AG04450 (cell line): ENCODE measurements at regions not wholly inside any gene's neighbourhood (a gene's known extent, or its start where the extent isn't known, plus 50 kb on each side); places are given as distances from the start of the nearest gene placed in this dataset.
"Not testable (repeated sequence)": the region's sequence is repeated elsewhere in the genome, so short reads cannot be mapped to it uniquely, and the experiment has no call there.

ENCODE experiments used
- CTCF ChIA-PET: fragments of 300-600, 350-600 bp; formaldehyde crosslinking; extraction: SDS; loops from one replicate; lab custom pipeline; 2022; ENCODE audit warnings: antibody characterized with exemption, inconsistent platforms; lab: Charles Lee
- POLR2A ChIA-PET: fragments of 350-600 bp; formaldehyde crosslinking; extraction: SDS; loops from one replicate; lab custom pipeline; 2021; ENCODE audit warnings: antibody characterized with exemption, inconsistent platforms; lab: Yijun Ruan, JAX
- DNase-seq: peaks from one replicate; pipeline ENCODE4 v3.0.0-alpha.2; 2011; ENCODE audit warnings: low read depth, low spot score
- H3K27ac ChIP-seq: one replicate; pipeline ENCODE4 v1.5.1; 2012; ENCODE audit warnings: low read depth, low read length, control low read depth
- H3K27me3 ChIP-seq: one replicate; pipeline ENCODE4 v1.6.0; 2012; ENCODE audit warnings: low read length; ENCODE audit not compliant: control insufficient read depth, insufficient read depth
- H3K4me3 ChIP-seq: 2 replicates; pipeline ENCODE4 v1.5.1; 2011; ENCODE audit warnings: mild to moderate bottlenecking, low read depth, low read length, control low read depth
- H3K9me3 ChIP-seq: 2 replicates; pipeline ENCODE4 v1.5.1; 2012; ENCODE audit warnings: low read length; ENCODE audit not compliant: control insufficient read depth, insufficient read depth

GRCh38 chr7:63555226-63555994, 443.2 kb upstream of the ZNF722 start:
- DNase-seq, CTCF ChIA-PET, POLR2A ChIA-PET, H3K27me3 ChIP-seq, H3K4me3 ChIP-seq, H3K9me3 ChIP-seq, H3K27ac ChIP-seq: not testable (repeated sequence)

GRCh38 chr7:63556223-63556622, 442.4 kb upstream of the ZNF722 start:
- not testable (repeated sequence) for DNase-seq

DNA sequence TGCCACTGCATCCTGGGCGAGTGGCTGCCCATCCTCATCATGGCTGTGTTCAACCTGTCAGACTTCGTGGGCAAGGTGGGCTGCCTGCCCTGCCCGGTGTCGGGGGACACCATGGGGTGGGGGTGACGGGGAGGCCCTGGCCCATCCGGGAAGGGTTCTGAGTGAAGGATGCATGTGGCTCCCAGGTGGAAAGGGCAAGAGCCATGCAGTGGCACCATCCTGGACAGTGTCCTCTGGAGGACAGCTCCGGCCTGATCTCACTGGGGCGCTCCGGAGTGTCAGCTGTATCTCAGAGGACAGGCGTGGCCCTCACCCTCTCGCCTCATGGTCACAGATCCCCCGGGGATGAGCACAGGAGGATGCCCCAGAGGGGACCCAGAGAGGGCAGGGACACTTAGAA, 439.6 kb upstream of the ZNF722 start:
- H3K4me3 ChIP-seq, H3K27ac ChIP-seq, CTCF ChIA-PET, DNase-seq, H3K27me3 ChIP-seq, POLR2A ChIA-PET: not testable (repeated sequence)
- H3K9me3 ChIP-seq, result peaks cover 22% of the 10 kb centered on the region; the same call in 1 of the 2 replicates

More at GRCh38 chr7:63556223-63556622, 442.4 kb upstream of the ZNF722 start:
- CTCF ChIA-PET, POLR2A ChIA-PET, H3K4me3 ChIP-seq, H3K27me3 ChIP-seq, H3K9me3 ChIP-seq, H3K27ac ChIP-seq: not testable (repeated sequence)

GRCh38 chr7:63559826-63560465, 438.7 kb upstream of the ZNF722 start:
- DNase-seq, H3K27me3 ChIP-seq, CTCF ChIA-PET, H3K4me3 ChIP-seq, POLR2A ChIA-PET, H3K27ac ChIP-seq: not testable (repeated sequence)
- H3K9me3 ChIP-seq, result peaks cover 25% of the 10 kb centered on the region; the same call in 1 of the 2 replicates

GRCh38 chr7:63561911-63562310, 436.7 kb upstream of the ZNF722 start:
- DNase-seq, POLR2A ChIA-PET, CTCF ChIA-PET, H3K4me3 ChIP-seq, H3K27me3 ChIP-seq, H3K27ac ChIP-seq: not testable (repeated sequence)
- peaks cover 27% of the 10 kb centered on the region; the same call in 1 of the 2 replicates for H3K9me3 ChIP-seq

DNA sequence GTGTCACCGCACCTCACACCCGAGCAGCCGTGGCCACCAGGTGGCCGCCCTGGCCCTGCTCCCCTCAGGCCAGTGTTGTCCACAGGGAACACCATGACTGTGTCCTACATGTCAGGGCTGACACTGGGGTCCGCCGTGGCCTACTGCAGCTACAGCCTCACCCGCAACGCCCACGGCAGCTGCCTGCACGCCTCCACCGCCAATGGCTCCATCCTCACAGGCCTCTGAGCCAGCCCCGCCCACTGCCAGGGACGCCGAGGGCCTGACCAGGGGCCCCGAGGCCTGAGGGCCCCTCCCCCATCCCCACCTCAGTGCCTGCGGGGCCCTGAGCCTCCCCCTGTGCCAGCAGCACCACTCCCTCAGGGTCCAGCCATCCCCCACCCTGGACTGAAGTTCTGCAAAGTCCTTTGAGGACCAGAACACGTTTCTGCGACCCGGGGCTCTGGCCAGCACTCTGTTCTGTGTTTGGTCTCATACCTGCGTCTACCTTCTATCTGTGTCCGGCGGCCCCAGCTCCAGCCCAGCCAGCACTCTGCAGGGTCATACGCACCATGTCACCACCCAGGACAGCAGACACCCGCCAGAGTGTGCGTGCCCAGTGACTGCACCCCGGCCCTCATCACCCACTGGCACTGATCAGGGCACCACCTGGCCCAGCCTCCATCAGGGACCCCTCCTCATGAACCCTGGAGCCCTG, 436.1 kb upstream of the ZNF722 start:
- H3K4me3 ChIP-seq, DNase-seq, CTCF ChIA-PET, H3K27me3 ChIP-seq, H3K27ac ChIP-seq, POLR2A ChIA-PET: not testable (repeated sequence)
- H3K9me3 ChIP-seq, result peaks cover 32% of the 10 kb centered on the region

DNA sequence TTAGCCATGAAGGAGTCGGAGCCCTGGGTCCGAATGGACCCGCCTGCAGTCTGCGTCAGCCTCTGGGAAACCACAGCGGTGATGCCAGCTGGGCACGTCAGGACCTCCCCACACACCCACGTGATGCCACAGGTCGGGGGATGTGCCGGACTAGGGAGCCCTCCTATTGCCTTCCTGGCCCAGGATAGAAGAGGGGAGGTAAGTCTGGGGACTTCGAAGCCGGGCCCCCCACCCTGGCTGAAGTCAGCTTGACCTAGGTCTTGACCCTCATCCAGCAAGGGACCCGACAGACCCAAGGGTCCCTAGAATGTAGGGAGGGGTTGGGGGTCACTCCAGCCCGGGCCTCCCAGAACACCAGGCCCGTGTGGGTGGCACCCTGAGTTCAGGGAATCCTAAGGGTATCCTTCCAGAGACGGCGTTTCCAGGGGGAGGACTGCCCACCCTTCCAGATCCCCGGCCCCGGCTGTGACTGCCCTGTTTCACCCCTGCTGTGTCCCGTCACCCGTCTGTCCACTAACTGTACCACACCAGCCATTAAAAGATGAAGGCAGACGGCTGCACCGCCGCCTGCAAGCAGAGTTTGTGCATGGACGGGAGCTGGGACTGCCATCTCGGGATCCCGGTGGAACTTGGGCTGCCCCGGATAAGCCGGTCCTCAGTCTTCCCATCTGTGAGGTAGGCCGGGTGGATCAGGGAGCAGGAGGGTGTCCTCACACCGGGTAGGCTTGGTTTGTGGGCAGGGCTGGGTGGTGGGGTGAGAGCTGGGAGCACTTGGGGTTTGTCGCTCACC, 435.3 kb upstream of the ZNF722 start:
- CTCF ChIA-PET, H3K27me3 ChIP-seq, H3K27ac ChIP-seq, H3K4me3 ChIP-seq, DNase-seq, POLR2A ChIA-PET: not testable (repeated sequence)
- peaks cover 36% of the 10 kb centered on the region for H3K9me3 ChIP-seq

GRCh38 chr7:63564882-63565281, 433.8 kb upstream of the ZNF722 start:
- POLR2A ChIA-PET, result not testable (repeated sequence)

GRCh38 chr7:63566886-63567285, 431.8 kb upstream of the ZNF722 start:
- POLR2A ChIA-PET, CTCF ChIA-PET, H3K4me3 ChIP-seq, H3K27me3 ChIP-seq, H3K27ac ChIP-seq, DNase-seq: not testable (repeated sequence)
- peaks cover 46% of the 10 kb centered on the region for H3K9me3 ChIP-seq

More at GRCh38 chr7:63564882-63565281, 433.8 kb upstream of the ZNF722 start:
- H3K27me3 ChIP-seq, H3K4me3 ChIP-seq, H3K27ac ChIP-seq, DNase-seq, CTCF ChIA-PET: not testable (repeated sequence)
- peaks cover 38% of the 10 kb centered on the region for H3K9me3 ChIP-seq

GRCh38 chr7:63567636-63568035, 431.0 kb upstream of the ZNF722 start:
- H3K27ac ChIP-seq, H3K27me3 ChIP-seq, DNase-seq, CTCF ChIA-PET, H3K4me3 ChIP-seq, POLR2A ChIA-PET: not testable (repeated sequence)
- H3K9me3 ChIP-seq, result peaks cover 48% of the 10 kb centered on the region
